Right lobe of liver (tissue), 4 donors: ENCODE measurements at regions not wholly inside any gene's neighbourhood (a gene's known extent, or its start where the extent isn't known, plus 50 kb on each side); places are given as distances from the start of the nearest gene placed in this dataset.

Experiments
- CTCF ChIP-seq, 4 donors: fragments of 200-600 bp in 3 of 4; fragments of 450-650 bp in 1 of 4; IDR thresholded peaks; one replicate each; pipeline versions ENCODE4 v1.5.1 to v1.8.0; 2016 to 2022; ENCODE audit warnings: antibody characterized with exemption in 4 of 4, mild to moderate bottlenecking in 2 of 4
- POLR2A ChIP-seq: fragments of 450-650 bp; IDR thresholded peaks from one replicate; pipeline ENCODE4 v1.6.1; 2017; ENCODE audit warnings: antibody characterized with exemption, mild to moderate bottlenecking
- donor health status: DM: no; HTN: no; CAD: no.
- donor health status: DM: no; HTN: no; CAD: no.
- donor health status: DM: no; HTN: yes; CAD: no.

GRCh38 chr10:4768416-4768815 lies 57.6 kb upstream of the AKR1E2 start:
- no peak for TF ChIP-seq POLR2A
- no peak for TF ChIP-seq CTCF (IDR thresholded peaks at IDR 0.05)
